Loucy (cell line): ENCODE measurements at regions not wholly inside any gene's neighbourhood (a gene's known extent, or its start where the extent isn't known, plus 50 kb on each side); places are given as distances from the start of the nearest gene placed in this dataset.

Source experiments
- EZH2phosphoT487 ChIP-seq: fragments of 200-600 bp; IDR thresholded peaks from 2 replicates; pipeline ENCODE4 v1.6.1; 2018; ENCODE audit warnings: antibody characterized with exemption, mild to moderate bottlenecking, moderate library complexity, borderline replicate concordance
- TF ChIP-seq, protein P1 (sequence below): fragments of 200-600 bp; sonication (generic); conservative IDR thresholded peaks from 2 replicates; pipeline ENCODE4 v1.5.1; 2014; ENCODE audit warnings: mild to moderate bottlenecking, antibody characterized with exemption, low read length

GRCh38 chr16:72291121-72291520 is 119.2 kb upstream of the PMFBP1 start:
- TF ChIP-seq, protein P1, sequence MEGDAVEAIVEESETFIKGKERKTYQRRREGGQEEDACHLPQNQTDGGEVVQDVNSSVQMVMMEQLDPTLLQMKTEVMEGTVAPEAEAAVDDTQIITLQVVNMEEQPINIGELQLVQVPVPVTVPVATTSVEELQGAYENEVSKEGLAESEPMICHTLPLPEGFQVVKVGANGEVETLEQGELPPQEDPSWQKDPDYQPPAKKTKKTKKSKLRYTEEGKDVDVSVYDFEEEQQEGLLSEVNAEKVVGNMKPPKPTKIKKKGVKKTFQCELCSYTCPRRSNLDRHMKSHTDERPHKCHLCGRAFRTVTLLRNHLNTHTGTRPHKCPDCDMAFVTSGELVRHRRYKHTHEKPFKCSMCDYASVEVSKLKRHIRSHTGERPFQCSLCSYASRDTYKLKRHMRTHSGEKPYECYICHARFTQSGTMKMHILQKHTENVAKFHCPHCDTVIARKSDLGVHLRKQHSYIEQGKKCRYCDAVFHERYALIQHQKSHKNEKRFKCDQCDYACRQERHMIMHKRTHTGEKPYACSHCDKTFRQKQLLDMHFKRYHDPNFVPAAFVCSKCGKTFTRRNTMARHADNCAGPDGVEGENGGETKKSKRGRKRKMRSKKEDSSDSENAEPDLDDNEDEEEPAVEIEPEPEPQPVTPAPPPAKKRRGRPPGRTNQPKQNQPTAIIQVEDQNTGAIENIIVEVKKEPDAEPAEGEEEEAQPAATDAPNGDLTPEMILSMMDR, result no peak
- no peak for TF ChIP-seq EZH2phosphoT487
